K562 (cell line): ENCODE measurements at regions not wholly inside any gene's neighbourhood (a gene's known extent, or its start where the extent isn't known, plus 50 kb on each side); places are given as distances from the start of the nearest gene placed in this dataset.

Source experiments
- ATAC-seq: fragments of 200-7000 bp; cut with Tn5 transposase; 3 replicates; pipeline ENCODE4 v1.9.1; 2020; ENCODE audit warnings: moderate library complexity
- BruUV-seq: library from RNA; stranded (reverse); fragments of 400-500 nt; replicated peaks from 2 replicates; lab custom pipeline; 2021; lab: Mats Ljungman, UMichigan
- CTCF ChIA-PET: fragments of 300-600 bp; formaldehyde crosslinking; extraction: SDS; loops from one replicate; lab custom pipeline; 2021; ENCODE audit warnings: low intra/inter-chr PET ratio; lab: Yijun Ruan, JAX
- POLR2A ChIA-PET: fragments of 300-600, 350-650 bp; sonication (Branson Sonifier 250); formaldehyde crosslinking; extraction: SDS; loops from one replicate; lab custom pipeline; 2021; ENCODE audit warnings: antibody characterized with exemption, inconsistent platforms; lab: Yijun Ruan, JAX
- DNase-seq, 4 experiments: peaks; one replicate each; pipeline versions ENCODE4 v3.0.0 to v3.0.0-alpha.2; 2011 to 2018; ENCODE audit warnings: low spot score in 3 of 4, mixed read lengths in 3 of 4; ENCODE audit errors: extremely low read depth in 1 of 4
- FAIRE-seq: peaks from 2 replicates; lab custom pipeline; 2011; peaks lifted over from hg19 to GRCh38; lab: Jason Lieb, UNC
- H2AFZ ChIP-seq: 2 replicates; pipeline ENCODE4 v1.6.0; 2011; ENCODE audit warnings: low read depth, low read length, control low read depth, inconsistent platforms
- H3K27ac ChIP-seq: fragments of 200-600 bp; 3 replicates; pipeline ENCODE4 v1.8.0; 2011; ENCODE audit warnings: low read depth, mild to moderate bottlenecking, control low read depth, inconsistent platforms, low read length, moderate library complexity, mixed read lengths; ENCODE audit errors: extremely low read depth
- H3K27me3 ChIP-seq, 2 experiments: fragments of 300-600 bp in 1 of 2; 2 replicates in 1 of 2; 3 replicates in 1 of 2; pipeline versions ENCODE4 v1.6.0 to v1.8.0; 2011; ENCODE audit warnings: inconsistent platforms in 2 of 2, low read length in 2 of 2, mild to moderate bottlenecking in 1 of 2, mixed read lengths in 1 of 2, moderate library complexity in 1 of 2; ENCODE audit not compliant: control insufficient read depth in 2 of 2, insufficient read depth in 2 of 2
- H3K36me3 ChIP-seq: fragments of 300-600 bp; 3 replicates; pipeline ENCODE4 v1.8.0; 2011; ENCODE audit warnings: mild to moderate bottlenecking, low read length, inconsistent platforms; ENCODE audit not compliant: control insufficient read depth, insufficient read depth
- H3K4me1 ChIP-seq, 2 experiments: fragments of 200-600 bp in 1 of 2; replicated peaks in 1 of 2; 2 replicates in 1 of 2; 3 replicates in 1 of 2; pipeline versions ENCODE4 v1.5.1 to v1.8.0; 2011; ENCODE audit warnings: inconsistent platforms in 2 of 2, low read length in 2 of 2, mild to moderate bottlenecking in 1 of 2, mixed read lengths in 1 of 2, moderate library complexity in 1 of 2; ENCODE audit not compliant: control insufficient read depth in 2 of 2, insufficient read depth in 2 of 2
- H3K4me2 ChIP-seq: 2 replicates; pipeline ENCODE4 v1.6.1; 2011; ENCODE audit warnings: low read length, control low read depth, inconsistent platforms, mixed read lengths; ENCODE audit not compliant: insufficient read depth
- H3K4me3 ChIP-seq: fragments of 200-600 bp; sonication (generic), shearing (Covaris generic); 2 replicates; pipeline ENCODE4 v1.5.1; 2016; ENCODE audit warnings: control low read depth, inconsistent platforms
- H3K79me2 ChIP-seq: fragments of 200-600 bp; 3 replicates; pipeline ENCODE4 v1.8.0; 2011; ENCODE audit warnings: low read length, inconsistent platforms; ENCODE audit not compliant: control insufficient read depth, insufficient read depth
- H3K9ac ChIP-seq, 2 experiments: 2 replicates each; pipeline versions ENCODE4 v1.6.0 to v1.6.1; 2011; ENCODE audit warnings: low read depth in 2 of 2, low read length in 2 of 2, control low read depth in 1 of 2, inconsistent platforms in 1 of 2, mild to moderate bottlenecking in 1 of 2, mixed read lengths in 1 of 2; ENCODE audit not compliant: insufficient read depth in 1 of 2
- H3K9me1 ChIP-seq: one replicate; pipeline ENCODE4 v1.6.0; 2011; ENCODE audit warnings: inconsistent platforms, mild to moderate bottlenecking, low read length, moderate library complexity; ENCODE audit not compliant: control insufficient read depth, insufficient read depth
- H3K9me3 ChIP-seq: replicated peaks from 2 replicates; pipeline ENCODE4 v1.5.1; 2011; ENCODE audit warnings: low read depth, low read length, inconsistent platforms; ENCODE audit not compliant: control insufficient read depth, insufficient read depth
- H4K20me1 ChIP-seq: replicated peaks from 2 replicates; pipeline ENCODE4 v1.6.1; 2011; ENCODE audit warnings: low read length, inconsistent platforms, mixed read lengths; ENCODE audit not compliant: control insufficient read depth, insufficient read depth
- ARID1B ChIP-seq: fragments of 450-650 bp; IDR thresholded peaks from 2 replicates; pipeline ENCODE4 v1.6.1; 2016; ENCODE audit warnings: antibody characterized with exemption, mild to moderate bottlenecking, inconsistent platforms
- CTBP1 ChIP-seq: fragments of 450-650 bp; IDR thresholded peaks from 2 replicates; pipeline ENCODE4 v1.6.1; 2016; ENCODE audit warnings: borderline replicate concordance
- FOSL1 ChIP-seq: fragments of 200-800 bp; sonication (Bioruptor generic); conservative IDR thresholded peaks from 2 replicates; pipeline ENCODE4 v1.6.1; 2016; ENCODE audit warnings: missing genetic modification characterization, missing compliant biosample characterization
- HDAC2 ChIP-seq: fragments of 450-650 bp; IDR thresholded peaks from 2 replicates; pipeline ENCODE4 v1.6.1; 2016; ENCODE audit warnings: mild to moderate bottlenecking
- ILF3 ChIP-seq: fragments of 450-650 bp; IDR thresholded peaks from 2 replicates; pipeline ENCODE4 v1.6.1; 2018; ENCODE audit warnings: antibody characterized with exemption, mild to moderate bottlenecking, moderate library complexity, borderline replicate concordance
- JUND ChIP-seq, 2 experiments: IDR thresholded peaks; 2 replicates in 1 of 2; 3 replicates in 1 of 2; pipeline ENCODE4 v1.6.1; 2011; ENCODE audit warnings: borderline replicate concordance in 2 of 2, low read depth in 2 of 2, low read length in 2 of 2, improper control_type of control experiment in 1 of 2, missing biosample characterization in 1 of 2, missing genetic modification characterization in 1 of 2, missing genetic modification reagents in 1 of 2
- KDM1A ChIP-seq, 2 experiments: fragments of 450-650 bp; IDR thresholded peaks; 2 replicates each; pipeline ENCODE4 v1.6.1; 2016; ENCODE audit warnings: mild to moderate bottlenecking in 2 of 2
- KLF10 ChIP-seq: fragments of 250-450 bp; sonication (Bioruptor Pico); IDR thresholded peaks from 2 replicates; pipeline ENCODE4 v1.6.1; 2021; ENCODE audit warnings: matching md5 sums
- NFE2 ChIP-seq: IDR thresholded peaks from 2 replicates; pipeline ENCODE4 v1.6.1; 2014; ENCODE audit warnings: antibody characterized with exemption, low read depth
- NR2C1 ChIP-seq, 2 experiments: fragments of 450-650 bp; IDR thresholded peaks; 2 replicates each; pipeline ENCODE4 v1.6.1; 2017; ENCODE audit warnings: mild to moderate bottlenecking in 2 of 2, antibody characterized with exemption in 1 of 2, inconsistent platforms in 1 of 2, missing compliant biosample characterization in 1 of 2, missing genetic modification characterization in 1 of 2
- RBM22 ChIP-seq: fragments of 200-400 bp; formaldehyde crosslinking; IDR thresholded peaks from 2 replicates; pipeline ENCODE4 v1.6.1; 2018; ENCODE audit warnings: low read length, low read depth; ENCODE audit not compliant: poor library complexity, severe bottlenecking
- RCOR1 ChIP-seq, 2 experiments: IDR thresholded peaks; 2 replicates each; pipeline ENCODE4 v1.6.1; 2012; ENCODE audit warnings: low read depth in 2 of 2, low read length in 2 of 2, borderline replicate concordance in 1 of 2, improper control_type of control experiment in 1 of 2
- SMARCA4 ChIP-seq: fragments of 450-650 bp; IDR thresholded peaks from 2 replicates; pipeline ENCODE4 v1.6.1; 2016
- SMARCC2 ChIP-seq: fragments of 450-650 bp; IDR thresholded peaks from 2 replicates; pipeline ENCODE4 v1.6.1; 2017; ENCODE audit warnings: antibody characterized with exemption, moderate library complexity, mild to moderate bottlenecking, low read depth
- ZEB2 ChIP-seq: fragments of 450-650 bp; IDR thresholded peaks from 2 replicates; pipeline ENCODE4 v1.6.1; 2016
- ZNF24 ChIP-seq: fragments of 450-650 bp; IDR thresholded peaks from 2 replicates; pipeline ENCODE4 v1.6.1; 2016
- WGBS: fragments of 100-300 bp; shearing (Covaris generic); methylation state at CpG from one replicate; pipeline ENCODE4 v1.1.6; 2016; ENCODE audit warnings: low coverage, mixed read lengths; ENCODE audit not compliant: insufficient coverage; ENCODE audit errors: missing lambda C conversion rate; 5-methylcytosine and 5-hydroxymethylcytosine counted together
- in situ Hi-C: fragments of 300-500 bp; cut with MboI; formaldehyde crosslinking; loops from 4 replicates; pipeline ENCODE4 v1.15.0; 2018; ENCODE audit warnings: inconsistent platforms, mixed read lengths
- intact Hi-C: fragments of 100-400 bp; cut with micrococcal nuclease; formaldehyde crosslinking; loops from 2 replicates; pipeline ENCODE4 v1.14.2; 2022
- TF ChIP-seq, protein P1 (sequence below): sonication (generic); formaldehyde crosslinking; IDR thresholded peaks from 2 replicates; pipeline ENCODE4 v1.8.1; 2023; ENCODE audit warnings: mild to moderate bottlenecking, missing genetic modification reagents, moderate library complexity
- TF ChIP-seq, protein P2 (sequence below): fragments of 450-650 bp; IDR thresholded peaks from 2 replicates; pipeline ENCODE4 v1.6.1; 2017; ENCODE audit warnings: antibody characterized with exemption
- TF ChIP-seq, protein P3 (sequence below), 2 experiments: fragments of 450-650 bp in 1 of 2; sonication (generic) in 1 of 2; formaldehyde crosslinking in 1 of 2; IDR thresholded peaks in 1 of 2; conservative IDR thresholded peaks in 1 of 2; 2 replicates each; pipeline versions ENCODE4 v1.6.1 to v1.8.1; 2016 to 2023; ENCODE audit warnings: mild to moderate bottlenecking in 2 of 2, moderate library complexity in 2 of 2, inconsistent platforms in 1 of 2, missing genetic modification reagents in 1 of 2

DNA sequence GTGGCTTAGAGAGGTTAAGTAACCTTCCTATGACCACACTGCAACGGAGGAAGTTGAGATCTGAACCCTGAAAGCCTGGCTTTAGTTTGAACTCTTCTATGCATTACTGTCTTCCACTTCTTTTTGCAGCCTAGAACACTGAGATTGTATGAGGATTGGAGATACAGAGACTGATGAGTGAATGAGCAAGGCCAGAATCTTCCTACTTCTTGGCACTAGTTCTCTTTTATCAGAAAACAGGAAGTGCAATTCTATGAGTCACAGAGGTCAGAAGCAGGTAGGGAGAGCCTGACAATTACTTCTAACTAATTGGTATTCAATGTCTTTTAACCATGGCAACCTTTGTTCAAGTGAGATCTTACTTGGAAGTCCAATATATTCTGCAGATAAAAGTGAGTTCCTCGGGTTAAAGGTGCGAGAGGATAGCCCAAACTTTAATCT lies 219.0 kb downstream of the SHQ1 start:
- DNase-seq (peak in 1 of 4 experiments; percentile 34), ATAC-seq (peak; percentile 57; the same call in 1 of the 3 replicates), FAIRE-seq (no peak)
- Histone ChIP-seq H3K27ac (no peak overlapping the region), H3K9ac (no peak overlapping the region), H3K4me2 (no peak overlapping the region), H3K4me3 (no peak overlapping the region), H3K9me1 (no peaks in the 10 kb centered on the region), H4K20me1 (no peaks in the 10 kb centered on the region), H3K27me3 (no peaks in the 10 kb centered on the region), H3K4me1 (peaks cover 4 to 5% of the 10 kb centered on the region in 2 experiments; a peak in 3 of 5 replicates), H2AFZ (no peak overlapping the region), H3K79me2 (no peaks in the 10 kb centered on the region), H3K36me3 (no peaks in the 10 kb centered on the region), H3K9me3 (no peaks in the 10 kb centered on the region)
- ChIA-PET CTCF (no interaction called here), POLR2A (interaction anchor here (1.1 kb wide), 1 partner anchor 51 kb away, joined by 3 read pairs; no protein-coding TSS in a partner anchor)
- in situ Hi-C loops (no loop called here), intact Hi-C loops (no loop called here)
- BruUV-seq = no TSS peak
- WGBS = 6% methylated on average over 3 of the region's 3 CpGs
- TF ChIP-seq CTBP1 (peak; percentile 46; the same call in 1 of the 2 replicates), FOSL1 (tag) (peak; percentile 87), NR2C1 (IDR thresholded peaks at IDR 0.05) (peak; percentile 34; the same call in 1 of the 2 replicates), NR2C1 (tag; IDR thresholded peaks at IDR 0.05) (peak; percentile 30; the same call in 1 of the 2 replicates), ILF3 (no peak), KDM1A (IDR thresholded peaks at IDR 0.05) (peak in 1 of 2 experiments; percentile 30; a peak in 2 of 4 replicates), JUND (IDR thresholded peaks at IDR 0.05; ENCODE audit: borderline replicate concordance, low read depth, low read length) (peak; percentile 82), JUND (tag; IDR thresholded peaks at IDR 0.05; ENCODE audit: borderline replicate concordance, low read depth, low read length) (peak; percentile 72; the same call in 2 of the 3 replicates), ARID1B (peak; percentile 35; the same call in 1 of the 2 replicates), SMARCC2 (no peak), HDAC2 (0 out of 2 replicates have a peak, but pooled peaks have one; percentile 40), KLF10 (CRISPR knock-in tag) (no peak), SMARCA4 (peak; percentile 61; the same call in 1 of the 2 replicates), RBM22 (no peak), NFE2 (0 out of 2 replicates have a peak, but pooled peaks have one; percentile 1), ZNF24 (0 out of 2 replicates have a peak, but pooled peaks have one; percentile 18), RCOR1 (IDR thresholded peaks at IDR 0.05; ENCODE audit: borderline replicate concordance in 1 of 2, low read depth in 2 of 2, low read length in 2 of 2) (peak in 1 of 2 experiments; percentile 60; a peak in 1 of 4 replicates), ZEB2 (peak; percentile 54)
- TF ChIP-seq, protein P1, sequence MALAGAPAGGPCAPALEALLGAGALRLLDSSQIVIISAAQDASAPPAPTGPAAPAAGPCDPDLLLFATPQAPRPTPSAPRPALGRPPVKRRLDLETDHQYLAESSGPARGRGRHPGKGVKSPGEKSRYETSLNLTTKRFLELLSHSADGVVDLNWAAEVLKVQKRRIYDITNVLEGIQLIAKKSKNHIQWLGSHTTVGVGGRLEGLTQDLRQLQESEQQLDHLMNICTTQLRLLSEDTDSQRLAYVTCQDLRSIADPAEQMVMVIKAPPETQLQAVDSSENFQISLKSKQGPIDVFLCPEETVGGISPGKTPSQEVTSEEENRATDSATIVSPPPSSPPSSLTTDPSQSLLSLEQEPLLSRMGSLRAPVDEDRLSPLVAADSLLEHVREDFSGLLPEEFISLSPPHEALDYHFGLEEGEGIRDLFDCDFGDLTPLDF (CRISPR knock-in tag) = no peak
- TF ChIP-seq, protein P2, sequence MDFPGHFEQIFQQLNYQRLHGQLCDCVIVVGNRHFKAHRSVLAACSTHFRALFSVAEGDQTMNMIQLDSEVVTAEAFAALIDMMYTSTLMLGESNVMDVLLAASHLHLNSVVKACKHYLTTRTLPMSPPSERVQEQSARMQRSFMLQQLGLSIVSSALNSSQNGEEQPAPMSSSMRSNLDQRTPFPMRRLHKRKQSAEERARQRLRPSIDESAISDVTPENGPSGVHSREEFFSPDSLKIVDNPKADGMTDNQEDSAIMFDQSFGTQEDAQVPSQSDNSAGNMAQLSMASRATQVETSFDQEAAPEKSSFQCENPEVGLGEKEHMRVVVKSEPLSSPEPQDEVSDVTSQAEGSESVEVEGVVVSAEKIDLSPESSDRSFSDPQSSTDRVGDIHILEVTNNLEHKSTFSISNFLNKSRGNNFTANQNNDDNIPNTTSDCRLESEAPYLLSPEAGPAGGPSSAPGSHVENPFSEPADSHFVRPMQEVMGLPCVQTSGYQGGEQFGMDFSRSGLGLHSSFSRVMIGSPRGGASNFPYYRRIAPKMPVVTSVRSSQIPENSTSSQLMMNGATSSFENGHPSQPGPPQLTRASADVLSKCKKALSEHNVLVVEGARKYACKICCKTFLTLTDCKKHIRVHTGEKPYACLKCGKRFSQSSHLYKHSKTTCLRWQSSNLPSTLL = no peak
- TF ChIP-seq, protein P3, sequence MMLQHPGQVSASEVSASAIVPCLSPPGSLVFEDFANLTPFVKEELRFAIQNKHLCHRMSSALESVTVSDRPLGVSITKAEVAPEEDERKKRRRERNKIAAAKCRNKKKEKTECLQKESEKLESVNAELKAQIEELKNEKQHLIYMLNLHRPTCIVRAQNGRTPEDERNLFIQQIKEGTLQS (IDR thresholded peaks at IDR 0.05) = peak; percentile 55; the same call in 1 of the 2 replicates
- TF ChIP-seq, protein P3 (CRISPR knock-in tag; conservative IDR thresholded peaks at IDR 0.05) = no peak
